Activated CD8-positive, alpha-beta memory T cell treated with anti-CD3 and anti-CD28 coated beads for 24 hours (primary cell): ENCODE measurements at regions not wholly inside any gene's neighbourhood (a gene's known extent, or its start where the extent isn't known, plus 50 kb on each side); places are given as distances from the start of the nearest gene placed in this dataset.
A peak's percentile ranks its signal among the peaks of the same experiment; 100 is the strongest.
"Not testable (repeated sequence)": the region's sequence is repeated elsewhere in the genome, so short reads cannot be mapped to it uniquely, and the experiment has no call there.

Source experiments
- DNase-seq: peaks from one replicate; pipeline ENCODE4 v3.0.0-alpha.2; 2020

- no peak for DNase-seq
These were observed 62.4 kb downstream of the CRYBB2 start for GRCh38 chr22:25281675-25282345.

DNA sequence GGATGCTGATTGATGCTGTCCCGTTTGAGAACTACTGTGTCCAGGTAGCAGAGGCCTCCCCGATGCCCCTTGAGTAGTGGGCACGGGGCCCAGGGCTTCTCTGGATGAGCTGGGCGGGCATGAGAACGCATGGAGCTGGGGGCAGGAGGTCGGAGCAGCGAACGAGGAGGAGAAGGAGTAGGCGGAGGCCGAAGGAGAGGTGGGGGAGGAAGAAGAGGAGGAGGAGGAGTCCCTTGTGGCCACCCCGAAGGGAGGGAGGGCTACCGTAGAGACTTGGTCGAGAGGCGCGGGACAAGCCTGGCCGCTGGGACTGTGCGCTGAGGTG, 62.9 kb downstream of the CRYBB2 start:
- no peak for DNase-seq

DNA sequence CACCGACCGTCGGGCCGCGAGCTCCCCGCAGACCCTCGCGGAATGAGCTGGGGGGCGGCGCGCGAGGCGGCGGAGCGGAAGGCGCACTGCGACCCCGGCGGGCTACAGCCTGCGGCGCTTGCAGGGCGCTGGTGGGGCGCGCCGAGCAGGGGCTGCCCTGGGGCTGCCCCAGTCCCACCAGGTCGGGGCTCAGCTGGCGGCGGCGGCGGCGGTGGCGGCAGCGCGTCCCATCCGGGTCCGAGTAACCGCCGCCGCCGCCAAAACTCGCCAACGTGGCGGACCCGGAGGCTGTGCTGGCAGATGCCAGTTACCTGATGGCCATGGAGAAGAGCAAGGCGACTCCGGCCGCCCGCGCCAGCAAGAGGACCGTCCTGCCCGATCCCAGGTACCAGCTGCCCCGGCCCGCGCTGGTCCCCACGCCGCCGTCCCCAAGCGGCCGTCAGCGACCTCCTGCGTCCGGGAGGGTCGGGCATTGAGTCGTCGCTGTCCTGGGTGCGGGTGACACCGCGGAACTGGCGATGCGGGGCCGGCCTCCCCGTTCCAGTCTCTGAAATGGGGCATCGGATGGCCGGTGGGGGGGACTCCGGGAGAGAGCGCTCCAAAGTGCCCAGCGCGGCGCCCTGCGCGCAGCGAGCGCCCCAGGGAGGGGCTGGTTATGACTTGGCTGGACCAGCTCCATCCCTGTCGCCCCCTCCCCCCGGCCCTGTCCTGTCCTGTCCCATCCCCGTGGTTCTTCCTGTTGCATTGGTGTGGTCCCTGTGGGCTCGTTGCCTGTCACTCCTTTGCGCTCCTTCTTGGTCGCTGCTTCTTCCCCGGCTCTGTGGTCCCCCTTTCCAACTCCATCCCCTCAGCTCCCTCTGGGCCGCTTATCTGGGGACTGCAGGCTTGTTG, 63.5 kb downstream of the CRYBB2 start:
- DNase-seq: no peak

DNA sequence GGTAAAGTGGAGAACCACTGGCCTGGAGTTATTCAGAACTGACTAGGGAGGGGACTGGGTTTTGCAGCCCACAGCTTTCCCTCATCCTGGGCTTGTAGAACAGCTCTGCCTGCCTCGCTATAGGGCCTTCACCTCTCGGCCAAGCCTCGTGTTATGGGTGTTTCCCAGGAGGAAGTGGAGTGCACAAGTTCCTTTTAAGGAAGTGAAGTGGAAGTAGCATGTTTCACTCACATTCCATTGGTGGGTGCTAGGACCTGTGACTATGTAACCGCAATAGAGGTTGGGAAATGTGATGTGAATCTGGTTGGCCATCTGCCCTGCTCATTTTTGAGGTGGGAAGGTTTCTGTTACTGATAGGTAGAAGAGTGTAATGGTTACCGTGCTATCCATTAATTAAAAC, 69.0 kb downstream of the CRYBB2 start:
- not testable (repeated sequence) for DNase-seq

DNA sequence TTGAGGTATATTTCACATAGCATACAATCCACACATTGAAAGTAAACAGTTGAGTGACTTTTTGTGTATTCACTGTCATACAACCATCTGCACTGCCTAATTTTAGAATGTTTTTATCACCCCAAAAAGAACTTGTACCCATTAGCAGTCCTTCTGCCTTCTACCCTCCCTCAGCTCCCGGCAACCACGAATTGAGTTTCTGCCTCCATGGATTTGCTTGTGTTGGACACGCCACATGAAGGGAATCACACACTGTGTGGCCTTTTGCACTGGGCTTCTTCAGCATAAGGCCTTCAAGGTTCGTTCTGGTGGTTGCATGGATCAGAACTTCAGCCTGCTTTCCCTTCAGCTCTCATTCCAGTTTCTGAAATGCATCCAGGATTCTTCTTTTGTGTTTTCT, 82.5 kb downstream of the CRYBB2 start:
- DNase-seq: not testable (repeated sequence)

DNA sequence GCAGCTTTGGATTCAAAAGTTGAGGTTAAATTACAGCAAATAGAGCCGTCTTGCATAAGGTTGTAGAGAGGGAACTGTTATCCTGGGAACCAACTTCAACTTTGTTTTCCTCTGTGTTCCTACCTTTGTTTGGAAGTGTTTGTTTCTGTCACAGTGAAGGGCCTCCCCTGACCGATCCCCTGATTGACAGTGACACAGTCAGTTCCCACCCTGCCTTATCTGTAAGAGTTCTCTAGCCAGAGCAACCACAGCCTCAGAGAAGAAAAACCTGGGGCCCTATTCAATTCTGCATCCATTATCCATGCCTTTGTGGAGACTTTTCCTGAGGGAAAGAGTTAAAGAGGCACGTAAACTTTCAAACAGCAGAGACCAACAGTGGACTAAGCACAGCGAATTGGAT, 90.1 kb downstream of the CRYBB2 start:
- DNase-seq: not testable (repeated sequence)

DNA sequence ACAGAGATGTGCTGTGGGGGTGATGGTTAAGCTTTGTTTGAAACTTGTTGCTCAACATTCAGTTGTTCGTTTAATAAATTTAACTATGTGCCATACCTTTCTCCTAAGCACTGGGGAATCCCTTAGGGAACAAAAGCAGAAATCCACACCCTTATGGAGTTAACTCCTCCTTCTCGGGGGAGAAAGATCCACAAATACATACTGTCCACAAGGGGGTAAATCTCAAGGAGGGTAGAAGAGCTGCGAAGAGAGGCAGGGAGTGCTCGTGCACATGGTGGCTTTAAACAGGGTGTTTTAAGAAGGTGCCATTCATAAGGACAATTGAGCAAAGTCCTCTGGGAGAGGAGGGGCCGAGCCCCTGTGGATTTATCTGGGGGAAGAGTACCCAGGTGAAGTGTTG, 92.5 kb downstream of the CRYBB2 start:
- not testable (repeated sequence) for DNase-seq

DNA sequence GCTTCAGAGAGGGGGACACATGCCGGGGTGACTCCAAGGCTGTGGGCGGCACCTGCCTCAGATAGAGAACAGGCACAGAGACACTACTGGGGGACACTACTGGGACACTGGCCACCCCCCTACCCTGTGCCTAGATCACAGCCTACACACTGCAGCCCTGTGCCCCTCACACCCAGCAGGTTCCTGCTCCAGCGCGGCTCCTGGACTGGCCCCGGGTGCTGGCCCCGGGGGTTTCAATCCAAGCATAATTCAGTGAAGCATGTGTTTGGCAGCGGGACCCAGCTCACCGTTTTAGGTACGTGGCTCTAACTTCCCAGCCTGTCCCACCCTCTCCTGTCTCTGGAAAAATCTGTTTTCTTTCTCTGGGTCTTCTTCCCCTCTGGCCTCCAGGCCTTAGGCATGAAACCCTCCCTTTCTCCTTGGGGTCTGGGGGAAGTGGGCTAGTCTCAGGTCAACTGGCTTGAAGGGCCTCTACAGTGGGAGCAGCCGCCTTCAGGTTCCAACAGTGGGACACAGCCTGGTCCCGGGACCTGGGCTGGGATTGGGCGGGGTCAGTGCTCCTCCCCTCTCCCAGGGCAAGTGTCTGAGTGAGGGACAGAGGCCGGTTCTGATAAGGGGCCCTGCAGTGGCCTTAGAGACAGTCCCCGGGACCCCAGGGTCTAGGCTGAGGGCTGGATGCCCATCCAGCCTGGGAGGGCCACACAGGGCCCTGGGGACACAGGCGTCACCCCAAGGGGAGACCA, 98.8 kb downstream of the CRYBB2 start:
- DNase-seq: no peak

DNA sequence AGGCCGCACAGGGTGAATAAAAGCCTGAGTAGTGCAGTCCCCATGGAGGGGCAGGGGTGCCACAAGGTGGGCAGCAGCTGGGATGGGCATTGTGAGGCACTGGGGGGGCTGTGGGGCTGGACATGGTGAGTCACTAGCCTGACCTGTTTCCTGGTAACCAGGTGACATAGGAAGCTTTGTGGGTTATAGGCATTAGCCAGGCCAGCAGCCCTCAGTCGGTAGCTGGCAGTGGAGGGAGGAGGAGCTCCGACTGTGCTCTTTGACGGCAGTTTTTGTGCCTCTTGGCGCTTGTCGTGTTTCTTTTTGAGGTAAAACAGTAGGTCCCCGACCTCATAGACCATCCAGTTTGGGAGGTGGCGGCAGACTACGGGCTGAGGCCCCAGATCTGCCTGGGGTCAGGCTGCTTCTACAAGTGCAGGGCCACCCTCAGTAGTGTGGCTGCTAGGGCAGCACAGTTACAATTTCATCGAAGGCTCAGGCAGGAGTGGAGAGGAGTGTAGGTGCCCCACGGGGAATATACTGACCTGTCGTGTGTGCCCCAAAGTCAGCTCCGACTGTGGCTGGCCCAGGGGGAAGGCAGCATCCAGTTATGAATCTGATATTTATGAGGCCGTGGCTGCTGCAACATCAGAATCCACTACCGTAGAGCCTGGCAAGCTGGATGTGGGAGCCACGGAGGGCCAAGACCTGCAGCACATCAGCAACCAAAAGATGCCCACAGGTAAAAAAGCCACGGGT, 107.7 kb downstream of the CRYBB2 start:
- no peak for DNase-seq

DNA sequence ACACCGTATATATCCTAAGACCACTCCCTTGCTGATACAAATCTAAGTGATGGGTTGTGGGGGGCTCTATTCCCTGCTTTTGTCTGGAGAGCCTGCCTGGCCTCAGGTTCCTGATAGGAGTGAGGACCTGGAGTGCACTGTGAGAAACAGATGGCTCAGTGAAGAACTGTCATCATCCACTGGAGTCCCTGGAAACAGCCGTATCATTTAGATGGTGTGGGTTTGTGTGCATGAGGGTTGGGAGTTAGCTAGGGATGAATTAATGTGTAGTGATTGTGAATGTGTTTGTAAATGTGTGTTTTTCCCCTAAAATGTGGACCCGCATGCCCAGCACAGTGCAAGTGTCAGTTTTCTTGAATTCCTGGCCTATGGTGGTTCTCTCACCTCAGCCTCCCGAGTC, 111.6 kb downstream of the CRYBB2 start:
- no peak for DNase-seq

DNA sequence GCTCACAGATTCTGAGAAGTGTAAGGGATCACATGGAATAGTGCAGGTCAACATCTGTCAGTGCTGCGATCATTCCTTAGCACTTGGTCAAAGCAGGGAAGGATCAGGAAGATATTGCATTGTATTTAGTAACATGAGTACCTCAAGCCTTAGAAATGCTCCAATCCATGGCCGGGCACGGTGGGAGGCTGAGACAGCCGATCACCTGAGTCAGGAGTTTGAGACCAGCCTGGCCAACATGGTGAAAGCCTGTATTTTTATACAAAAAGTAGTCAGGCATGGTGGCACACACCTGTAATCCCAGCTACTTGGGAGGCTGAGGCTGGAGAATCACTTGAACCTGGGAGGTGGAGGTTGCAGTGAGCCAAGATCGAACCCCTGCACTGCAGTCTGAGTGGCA, 112.5 kb downstream of the CRYBB2 start:
- DNase-seq: not testable (repeated sequence)

- DNase-seq: no peak
These were observed 112.9 kb downstream of the CRYBB2 start for GRCh38 chr22:25332386-25332785.

- peak; percentile 63 for DNase-seq
These were observed 114.7 kb downstream of the CRYBB2 start for GRCh38 chr22:25334162-25334490.

DNA sequence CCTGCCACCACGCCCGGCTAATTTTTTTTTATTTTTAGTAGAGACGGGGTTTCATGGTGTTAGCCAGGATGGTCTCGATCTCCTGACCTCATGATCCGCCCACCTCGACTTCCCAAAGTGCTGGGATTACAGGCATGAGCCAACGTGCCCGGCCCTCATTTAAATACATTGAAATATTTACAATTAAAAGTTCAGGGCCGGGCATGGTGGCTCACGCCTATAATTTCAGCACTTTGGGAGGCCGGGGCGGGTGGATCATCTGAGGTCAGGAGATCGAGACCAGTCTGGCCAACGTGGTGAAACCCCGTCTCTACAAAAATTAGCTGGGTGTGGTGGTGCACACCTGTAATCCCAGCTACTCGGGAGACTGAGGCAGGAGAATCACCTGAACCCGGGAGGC, 115.2 kb downstream of the CRYBB2 start:
- not testable (repeated sequence) for DNase-seq

- DNase-seq: not testable (repeated sequence)
These were observed 115.8 kb downstream of the CRYBB2 start for GRCh38 chr22:25335276-25335675.

DNA sequence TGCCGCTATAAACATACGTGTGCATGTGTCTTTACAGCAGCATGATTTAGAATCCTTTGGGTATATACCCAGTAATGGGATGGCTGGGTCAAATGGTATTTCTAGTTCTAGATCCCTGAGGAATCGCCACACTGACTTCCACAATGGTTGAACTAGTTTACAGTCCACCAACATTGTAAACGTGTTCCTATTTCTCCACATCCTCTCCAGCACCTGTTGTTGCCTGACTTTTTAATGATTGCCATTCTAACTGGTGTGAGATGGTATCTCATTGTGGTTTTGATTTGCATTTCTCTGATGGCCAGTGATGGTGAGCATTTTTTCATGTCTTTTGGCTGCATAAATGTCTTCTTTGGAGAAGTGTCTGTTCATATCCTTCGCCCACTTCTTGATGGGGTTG, 121.1 kb downstream of the CRYBB2 start:
- not testable (repeated sequence) for DNase-seq

GRCh38 chr22:25344366-25344765, 124.9 kb downstream of the CRYBB2 start:
- DNase-seq: not testable (repeated sequence)

DNA sequence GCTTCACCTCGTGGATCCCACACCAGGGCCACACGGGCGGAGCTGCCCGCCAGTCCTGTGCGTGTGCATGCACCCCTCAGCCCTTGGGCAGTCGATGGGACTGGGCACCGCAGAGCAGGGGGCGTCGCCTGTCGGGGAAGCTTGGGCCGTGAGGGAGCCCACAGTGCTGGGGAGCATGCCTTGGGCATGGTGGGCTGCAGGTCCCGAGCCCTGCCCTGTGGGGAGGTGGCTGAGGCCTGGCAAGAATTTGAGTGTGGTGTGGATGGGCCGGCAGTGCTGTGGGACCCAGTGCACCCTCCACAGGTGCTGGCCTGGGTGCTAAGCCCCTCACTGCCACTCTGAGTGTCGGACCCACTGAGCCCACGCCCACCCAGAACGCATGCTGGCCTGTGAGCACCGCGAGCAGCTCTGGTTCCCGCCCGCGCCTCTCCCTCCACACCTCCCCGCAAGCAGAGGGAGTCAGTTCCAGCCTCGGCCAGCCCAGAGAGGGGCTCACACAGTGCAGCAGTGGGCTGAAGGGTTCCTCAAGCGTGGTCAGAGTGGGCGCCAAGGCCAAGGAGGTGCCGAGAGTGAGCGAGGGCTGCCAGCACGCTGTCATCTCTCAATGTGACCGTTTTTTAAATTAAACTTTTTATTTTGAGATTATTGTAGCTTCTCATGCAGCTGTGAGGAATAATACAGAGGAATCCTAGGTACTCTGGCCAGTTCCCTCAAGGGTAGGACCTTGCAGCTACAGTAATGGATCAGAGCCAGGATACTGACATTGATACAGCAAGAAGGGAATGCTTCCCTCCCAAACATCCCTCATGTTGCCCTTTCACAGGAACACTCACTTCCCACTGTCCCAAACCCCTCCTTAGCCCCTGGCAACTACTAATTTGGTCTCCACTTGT, 127.7 kb downstream of the CRYBB2 start:
- no peak for DNase-seq

- DNase-seq: no peak
These were observed 128.3 kb downstream of the CRYBB2 start for GRCh38 chr22:25347752-25348102.

DNA sequence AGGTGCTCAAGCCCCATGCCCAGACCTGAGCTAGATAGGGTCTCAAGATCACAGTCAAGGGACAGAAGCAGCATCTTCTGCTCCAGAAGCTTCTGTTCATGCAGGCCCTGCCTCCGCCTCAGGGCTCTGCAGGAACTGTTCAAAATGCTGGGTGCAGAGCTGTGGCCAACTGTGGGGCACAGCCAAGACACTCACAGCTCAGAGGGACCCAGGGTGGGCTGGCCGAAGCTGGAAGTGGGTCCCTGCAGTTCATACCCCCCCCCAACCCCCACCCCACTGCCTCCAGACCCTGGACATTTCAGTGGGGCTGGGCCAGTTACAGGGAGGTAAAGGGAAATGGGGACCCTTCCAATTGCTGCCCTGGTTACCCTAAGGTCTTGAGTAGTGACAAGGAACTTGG, 129.0 kb downstream of the CRYBB2 start:
- no peak for DNase-seq

DNA sequence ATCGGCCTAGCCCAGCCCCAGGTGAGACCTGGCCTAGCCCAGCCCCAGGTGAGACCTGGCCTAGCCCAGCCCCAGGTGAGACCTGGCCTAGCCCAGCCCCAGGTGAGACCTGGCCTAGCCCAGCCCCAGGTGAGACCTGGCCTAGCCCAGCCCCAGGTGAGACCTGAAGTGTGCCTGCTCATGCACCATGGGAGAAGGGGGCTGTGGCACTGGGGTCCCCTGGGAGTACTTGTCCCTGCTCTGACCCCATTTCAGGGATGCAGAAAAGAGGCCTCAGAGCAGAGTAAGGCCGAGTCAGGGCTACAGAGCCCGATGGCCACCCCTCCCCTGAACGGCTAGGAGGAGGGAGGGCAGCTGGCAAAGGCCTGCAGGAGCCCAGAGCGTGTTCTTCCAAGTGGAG, 129.6 kb downstream of the CRYBB2 start:
- not testable (repeated sequence) for DNase-seq

GRCh38 chr22:25350551-25350971, 131.1 kb downstream of the CRYBB2 start:
- no peak for DNase-seq
